HFFc6 (cell line): ENCODE measurements at regions not wholly inside any gene's neighbourhood (a gene's known extent, or its start where the extent isn't known, plus 50 kb on each side); places are given as distances from the start of the nearest gene placed in this dataset.

Experiments used
- DNase-seq: peaks from one replicate; pipeline ENCODE4 v3.0.0-alpha.2; 2018
- H3K27ac Mint-ChIP-seq: 2 replicates; pipeline ENCODE4 v1.8.0; 2020; ENCODE audit warnings: mild to moderate bottlenecking, mixed read lengths
- H3K27me3 Mint-ChIP-seq: 2 replicates; pipeline ENCODE4 v1.8.0; 2021; ENCODE audit warnings: mild to moderate bottlenecking, moderate library complexity, mixed read lengths; ENCODE audit not compliant: insufficient read depth
- H3K36me3 Mint-ChIP-seq: 2 replicates; pipeline ENCODE4 v1.8.0; 2021; ENCODE audit warnings: low read depth, mixed read lengths
- H3K4me1 Mint-ChIP-seq: 2 replicates; pipeline ENCODE4 v1.8.0; 2020; ENCODE audit warnings: low read depth, mixed read lengths
- H3K4me3 Mint-ChIP-seq: 2 replicates; pipeline ENCODE4 v1.8.0; 2020; ENCODE audit warnings: mild to moderate bottlenecking, moderate library complexity, mixed read lengths
- H3K9me3 Mint-ChIP-seq: 2 replicates; pipeline ENCODE4 v1.8.0; 2020; ENCODE audit warnings: mild to moderate bottlenecking, mixed read lengths
- CTCF ChIP-seq: fragments of 200-600 bp; sonication (generic); IDR thresholded peaks from 2 replicates; pipeline ENCODE4 v1.5.0; 2021; ENCODE audit warnings: antibody characterized with exemption, mild to moderate bottlenecking

GRCh38 chr1:82829527-82829926 lies 1028.8 kb downstream of the ADGRL2 start:
- no peak for DNase-seq
- Mint-ChIP-seq H3K27ac (no peak overlapping the region), H3K27me3 (no peaks in the 10 kb centered on the region), H3K9me3 (peaks cover 11% of the 10 kb centered on the region), H3K36me3 (no peaks in the 10 kb centered on the region), H3K4me3 (no peak overlapping the region), H3K4me1 (no peaks in the 10 kb centered on the region)
- no peak for TF ChIP-seq CTCF

DNA sequence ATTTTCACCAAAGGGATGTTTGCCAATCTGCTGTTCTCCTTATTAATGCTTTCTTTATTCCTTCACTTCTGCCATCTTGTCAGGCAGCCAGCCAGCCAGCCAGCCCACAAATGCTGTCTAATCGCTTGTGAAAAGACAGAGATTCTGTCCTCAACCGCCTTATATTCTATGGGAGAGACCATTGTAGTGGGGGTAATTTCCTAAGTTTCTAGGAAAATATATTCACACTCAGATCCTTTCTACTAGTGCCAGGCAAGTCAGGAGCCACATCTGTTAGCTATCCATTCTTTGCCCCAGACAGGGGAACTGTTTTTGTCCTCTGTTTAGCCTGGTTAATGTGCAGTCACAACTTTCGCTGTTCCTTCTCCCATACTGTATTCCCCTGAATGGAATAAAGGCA lies 1023.1 kb downstream of the ADGRL2 start:
- peaks cover 21% of the 10 kb centered on the region for H3K9me3 Mint-ChIP-seq
- no peaks in the 10 kb centered on the region for H3K4me1 Mint-ChIP-seq
- no peak overlapping the region for H3K4me3 Mint-ChIP-seq
- no peaks in the 10 kb centered on the region for H3K27me3 Mint-ChIP-seq
- no peak for TF ChIP-seq CTCF
- no peak overlapping the region for H3K27ac Mint-ChIP-seq
- no peaks in the 10 kb centered on the region for H3K36me3 Mint-ChIP-seq
- DNase-seq: no peak

GRCh38 chr1:82820816-82821215 lies 1020.1 kb downstream of the ADGRL2 start:
- peaks cover 43% of the 10 kb centered on the region for H3K9me3 Mint-ChIP-seq
- TF ChIP-seq CTCF: no peak
- H3K4me3 Mint-ChIP-seq: no peak overlapping the region
- no peak for DNase-seq
- no peak overlapping the region for H3K27ac Mint-ChIP-seq
- no peaks in the 10 kb centered on the region for H3K36me3 Mint-ChIP-seq
- no peaks in the 10 kb centered on the region for H3K4me1 Mint-ChIP-seq
- no peaks in the 10 kb centered on the region for H3K27me3 Mint-ChIP-seq

DNA sequence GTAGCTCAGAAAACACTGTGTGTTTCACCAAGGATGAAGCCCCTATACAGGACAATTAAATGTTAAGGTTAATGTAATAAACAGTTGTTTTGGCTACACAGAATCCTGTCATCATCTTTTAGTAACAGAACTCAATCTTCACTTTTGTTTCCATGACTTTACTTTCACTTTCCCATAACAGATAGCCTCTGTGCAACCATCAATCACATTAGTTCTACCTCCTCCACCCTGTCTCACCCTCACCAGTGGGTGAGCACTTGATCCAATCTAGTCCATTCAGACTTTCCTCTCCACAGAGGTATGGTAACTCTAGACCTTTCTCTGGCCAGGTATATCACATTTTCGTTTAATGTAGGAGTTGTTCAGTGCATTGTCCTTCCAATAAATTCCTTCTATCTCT lies 1018.5 kb downstream of the ADGRL2 start:
- Mint-ChIP-seq H3K36me3 (no peaks in the 10 kb centered on the region), H3K4me3 (no peak overlapping the region)
- TF ChIP-seq CTCF: no peak

DNA sequence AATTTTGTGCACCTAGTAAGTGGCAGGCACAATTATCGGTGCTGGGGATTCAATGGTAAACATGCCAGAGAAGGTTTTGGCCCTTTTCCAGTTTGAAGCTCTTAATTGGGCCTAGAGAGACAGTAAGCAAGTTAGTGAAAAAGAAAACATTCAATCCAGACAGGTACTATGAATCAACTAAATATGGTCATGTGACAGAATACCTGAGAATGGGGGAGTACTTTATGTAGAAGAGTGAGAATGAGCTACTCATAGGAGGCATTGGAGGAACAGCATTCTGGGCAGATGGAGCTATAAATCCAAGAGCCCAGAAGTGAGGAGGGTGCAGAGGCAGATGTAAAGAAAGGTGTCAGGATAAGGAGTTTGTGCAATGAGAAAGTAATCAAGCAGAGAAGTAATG lies 1017.9 kb downstream of the ADGRL2 start:
- no peaks in the 10 kb centered on the region for H3K36me3 Mint-ChIP-seq
- TF ChIP-seq CTCF: no peak
- peaks cover 39% of the 10 kb centered on the region for H3K9me3 Mint-ChIP-seq
- DNase-seq: no peak
- no peak overlapping the region for H3K27ac Mint-ChIP-seq
- no peaks in the 10 kb centered on the region for H3K4me1 Mint-ChIP-seq
- no peaks in the 10 kb centered on the region for H3K27me3 Mint-ChIP-seq
- H3K4me3 Mint-ChIP-seq: no peak overlapping the region

More for the DNA sequence above, 1018.5 kb downstream of the ADGRL2 start:
- Mint-ChIP-seq H3K9me3 (peaks cover 43% of the 10 kb centered on the region), H3K27ac (no peak overlapping the region), H3K27me3 (no peaks in the 10 kb centered on the region), H3K4me1 (no peaks in the 10 kb centered on the region)
- DNase-seq: no peak

DNA sequence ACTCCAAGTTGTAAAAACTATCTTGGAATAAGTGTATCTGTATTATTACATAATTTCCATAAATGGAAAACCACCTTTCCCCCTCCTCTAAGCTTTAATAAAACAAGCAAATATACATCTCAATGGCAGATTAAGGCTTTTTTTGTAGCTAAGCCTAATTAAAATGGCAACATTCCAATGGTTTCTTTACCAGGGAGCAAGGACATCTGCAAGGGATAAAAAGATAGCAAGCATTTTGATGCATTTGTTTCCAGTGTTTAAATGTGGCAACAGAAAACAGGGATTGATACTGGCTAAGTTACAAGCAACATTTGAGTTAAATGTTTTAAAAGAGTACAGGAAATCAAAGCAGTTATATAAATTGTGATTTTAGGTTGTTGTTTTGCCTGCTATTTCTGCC lies 1012.7 kb downstream of the ADGRL2 start:
- Mint-ChIP-seq H3K9me3 (peaks cover 28% of the 10 kb centered on the region), H3K27me3 (no peaks in the 10 kb centered on the region), H3K4me3 (no peak overlapping the region), H3K27ac (no peak overlapping the region), H3K4me1 (no peaks in the 10 kb centered on the region), H3K36me3 (no peaks in the 10 kb centered on the region)
- no peak for TF ChIP-seq CTCF
- no peak for DNase-seq
